Cerebellar nuclear complex (tissue), 1 donor: ENCODE measurements at regions not wholly inside any gene's neighbourhood (a gene's known extent, or its start where the extent isn't known, plus 50 kb on each side); places are given as distances from the start of the nearest gene placed in this dataset.

ENCODE experiments used
- DNase-seq, 2 experiments: peaks; one replicate each; lab custom pipeline; 2025; lab: John Stamatoyannopoulos, UW

GRCh38 chr4:157961229-157961990, 211.4 kb downstream of the GASK1B start:
- DNase-seq, result no peak

GRCh38 chr4:157957905-157958304, 214.9 kb downstream of the GASK1B start:
- no peak for DNase-seq

GRCh38 chr4:157942017-157942416, 230.8 kb downstream of the GASK1B start:
- DNase-seq, result no peak

GRCh38 chr4:157934151-157934550, 238.7 kb downstream of the GASK1B start:
- DNase-seq, result no peak

GRCh38 chr4:157932936-157933335, 239.9 kb downstream of the GASK1B start:
- no peak for DNase-seq

- no peak for DNase-seq
Observed at GRCh38 chr4:157929486-157929885, 243.3 kb downstream of the GASK1B start.

GRCh38 chr4:157918036-157918832, 254.6 kb downstream of the GASK1B start:
- DNase-seq, result no peak

GRCh38 chr4:157912212-157912611, 260.6 kb downstream of the GASK1B start:
- DNase-seq, result no peak

GRCh38 chr4:157911662-157912061, 261.2 kb downstream of the GASK1B start:
- no peak for DNase-seq

GRCh38 chr4:157908691-157909090, 264.1 kb downstream of the GASK1B start:
- no peak for DNase-seq

- DNase-seq, result no peak
Observed at GRCh38 chr4:157908031-157908430, 264.8 kb downstream of the GASK1B start.

GRCh38 chr4:157907226-157907946, 265.4 kb downstream of the GASK1B start:
- no peak for DNase-seq

- DNase-seq, result no peak
Observed at GRCh38 chr4:157898836-157899605, 273.8 kb downstream of the GASK1B start.

- DNase-seq, result no peak
Observed at GRCh38 chr4:157897855-157898370, 274.9 kb downstream of the GASK1B start.

GRCh38 chr4:157896726-157897125, 276.1 kb downstream of the GASK1B start:
- no peak for DNase-seq

GRCh38 chr4:157895205-157895604, 277.6 kb downstream of the GASK1B start:
- no peak for DNase-seq

GRCh38 chr4:157889788-157890187, 283.0 kb downstream of the GASK1B start:
- no peak for DNase-seq

- DNase-seq, result no peak
Observed at GRCh38 chr4:157888281-157888680, 284.5 kb downstream of the GASK1B start.

GRCh38 chr4:157887316-157887715, 285.5 kb downstream of the GASK1B start:
- no peak for DNase-seq

- no peak for DNase-seq
Observed at GRCh38 chr4:157886645-157887044, 286.2 kb downstream of the GASK1B start.

- no peak for DNase-seq
Observed at GRCh38 chr4:157885811-157886210, 287.0 kb downstream of the GASK1B start.

GRCh38 chr4:157882901-157883300, 289.9 kb downstream of the GASK1B start:
- DNase-seq, result no peak
